Stimulated activated CD4-positive, alpha-beta T cell treated with anti-CD3 and anti-CD28 coated beads, Interleukin-2, amount 100 ng/mL, for 48 hours (primary cell): ENCODE measurements at regions not wholly inside any gene's neighbourhood (a gene's known extent, or its start where the extent isn't known, plus 50 kb on each side); places are given as distances from the start of the nearest gene placed in this dataset.
"Not testable (repeated sequence)": the region's sequence is repeated elsewhere in the genome, so short reads cannot be mapped to it uniquely, and the experiment has no call there.

ENCODE experiments used
- DNase-seq, 2 donors: peaks; one replicate each; pipeline ENCODE4 v3.0.0-alpha.2; 2020

GRCh38 chrX:69060631-69061408 is 104.4 kb downstream of the PJA1 start:
- no peak for DNase-seq

GRCh38 chrX:69055193-69055592 is 110.1 kb downstream of the PJA1 start:
- no peak for DNase-seq

GRCh38 chrX:69054497-69054896 is 110.8 kb downstream of the PJA1 start:
- not testable (repeated sequence) for DNase-seq

GRCh38 chrX:69051901-69052300 is 113.4 kb downstream of the PJA1 start:
- DNase-seq, result no peak

GRCh38 chrX:69050051-69050765 is 115.0 kb downstream of the PJA1 start:
- DNase-seq, result no peak

- DNase-seq, result no peak
These were observed 118.2 kb downstream of the PJA1 start for GRCh38 chrX:69046996-69047490.

- no peak for DNase-seq
These were observed 119.5 kb downstream of the PJA1 start for GRCh38 chrX:69045616-69046345.

GRCh38 chrX:69038816-69039215 is 126.4 kb downstream of the PJA1 start:
- no peak for DNase-seq

GRCh38 chrX:69038188-69038587 is 127.1 kb downstream of the PJA1 start:
- no peak for DNase-seq

- DNase-seq, result no peak
These were observed 127.5 kb downstream of the PJA1 start for GRCh38 chrX:69037786-69038185.

GRCh38 chrX:69036674-69037573 is 128.3 kb downstream of the PJA1 start:
- no peak for DNase-seq

- no peak for DNase-seq
These were observed 130.8 kb downstream of the PJA1 start for GRCh38 chrX:69034451-69034850.

GRCh38 chrX:69033936-69034335 is 131.3 kb downstream of the PJA1 start:
- no peak for DNase-seq

- DNase-seq, result no peak
These were observed 132.7 kb downstream of the PJA1 start for GRCh38 chrX:69032601-69033000.

- no peak for DNase-seq
These were observed 133.3 kb downstream of the PJA1 start for GRCh38 chrX:69031971-69032391.

- DNase-seq, result no peak
These were observed 134.1 kb downstream of the PJA1 start for GRCh38 chrX:69031181-69031580.

- DNase-seq, result no peak
These were observed 135.5 kb downstream of the PJA1 start for GRCh38 chrX:69029771-69030170.

- no peak for DNase-seq
These were observed 136.5 kb downstream of the PJA1 start for GRCh38 chrX:69028761-69029120.

GRCh38 chrX:69028006-69028760 is 137.1 kb downstream of the PJA1 start:
- no peak for DNase-seq

- no peak for DNase-seq
These were observed 137.9 kb downstream of the PJA1 start for GRCh38 chrX:69027181-69028005.

GRCh38 chrX:69025802-69026301 is 139.4 kb downstream of the PJA1 start:
- no peak for DNase-seq
